Psoas muscle (tissue), 7 donors: ENCODE measurements at regions not wholly inside any gene's neighbourhood (a gene's known extent, or its start where the extent isn't known, plus 50 kb on each side); places are given as distances from the start of the nearest gene placed in this dataset.

Source experiments
- ATAC-seq, 4 donors: fragments of 200-7000 bp; cut with Tn5 transposase; one replicate each; pipeline ENCODE4 v1.9.1; 2020; ENCODE audit warnings: moderate library complexity in 3 of 4, mild to moderate bottlenecking in 2 of 4
- DNase-seq, 2 donors: peaks; one replicate each; pipeline ENCODE4 v3.0.0-alpha.2; 2020
- H3K27ac ChIP-seq: fragments of 200-600 bp; one replicate; pipeline ENCODE4 v1.8.0; 2022
- H3K27me3 ChIP-seq, 3 donors: fragments of 200-600 bp in 1 of 3; one replicate each; pipeline versions ENCODE4 v1.6.1 to v1.8.0; 2013 to 2022; ENCODE audit warnings: low read length in 2 of 3, mild to moderate bottlenecking in 2 of 3, moderate library complexity in 1 of 3; ENCODE audit not compliant: insufficient read depth in 3 of 3
- H3K36me3 ChIP-seq, 2 donors: fragments of 200-600 bp in 1 of 2; one replicate each; pipeline versions ENCODE4 v1.6.1 to v1.8.0; 2013 to 2022; ENCODE audit warnings: low read depth in 1 of 2, mild to moderate bottlenecking in 1 of 2, moderate library complexity in 1 of 2; ENCODE audit not compliant: insufficient read depth in 1 of 2
- H3K4me1 ChIP-seq: fragments of 200-600 bp; one replicate; pipeline ENCODE4 v1.8.0; 2022
- H3K4me3 ChIP-seq: fragments of 200-600 bp; one replicate; pipeline ENCODE4 v1.8.0; 2022; ENCODE audit warnings: mild to moderate bottlenecking
- H3K9me3 ChIP-seq: fragments of 200-600 bp; one replicate; pipeline ENCODE4 v1.8.0; 2022
- WGBS, 3 donors: extraction: QIAGEN DNeasy Blood & Tissue Kit; methylation state at CpG; one replicate each; pipeline versions ENCODE4 v1.1.6 to v1.1.7; 2013; 5-methylcytosine and 5-hydroxymethylcytosine counted together
- intact Hi-C, 2 donors: fragments of 100-400 bp; cut with DNase I; formaldehyde crosslinking; loops; one replicate each; pipeline versions ENCODE4 v1.11.0 to v1.14.2; 2022
- TF ChIP-seq, protein P1 (sequence below): fragments of 200-600 bp; IDR thresholded peaks from one replicate; pipeline ENCODE4 v1.8.0; 2022; ENCODE audit warnings: antibody characterized with exemption
- donor health status: healthy with polysubstance abuse.
- donor health status: DM: no; HTN: no; CAD: no; lungs with moderate emphysema.
- donor health status: Bipolar disorder and iron deficiency.
- donor health status: healthy.
- donor health status: DM: yes; HTN: yes; CAD: no.
- donor health status: DM: no; HTN: no; CAD: no.
- donor health status: DM: yes; HTN: yes; CAD: no.

DNA sequence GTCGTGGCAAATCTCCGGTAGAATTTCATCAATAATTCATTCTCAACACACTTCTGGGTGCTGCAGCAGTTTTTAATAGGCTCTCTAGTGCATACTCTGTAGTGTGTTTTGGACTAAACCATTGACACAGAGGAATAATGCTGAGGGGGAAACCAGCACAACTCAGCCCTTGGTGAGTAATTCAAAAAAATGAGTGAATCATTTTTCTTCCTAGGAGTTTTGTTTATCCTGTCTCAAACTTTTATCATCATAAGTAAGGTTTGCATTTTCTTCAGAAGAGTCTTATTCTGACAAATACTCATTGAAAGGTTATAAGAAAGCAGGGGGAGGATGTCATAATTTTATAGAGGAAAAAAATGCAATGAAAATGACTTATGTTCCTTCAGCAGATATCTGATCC, 2542.7 kb downstream of the PCDH7 start:
- intact Hi-C loops, result no loop called here
- ATAC-seq (no peak), DNase-seq (no peak)
- no peak overlapping the region for H3K4me3 ChIP-seq
- no peaks in the 10 kb centered on the region for H3K9me3 ChIP-seq
- WGBS, 3 donors, result 46 to 52% (median 50%) methylated on average over 2 of the region's 2 CpGs
- no peaks in the 10 kb centered on the region for H3K27me3 ChIP-seq
- TF ChIP-seq, protein P1, sequence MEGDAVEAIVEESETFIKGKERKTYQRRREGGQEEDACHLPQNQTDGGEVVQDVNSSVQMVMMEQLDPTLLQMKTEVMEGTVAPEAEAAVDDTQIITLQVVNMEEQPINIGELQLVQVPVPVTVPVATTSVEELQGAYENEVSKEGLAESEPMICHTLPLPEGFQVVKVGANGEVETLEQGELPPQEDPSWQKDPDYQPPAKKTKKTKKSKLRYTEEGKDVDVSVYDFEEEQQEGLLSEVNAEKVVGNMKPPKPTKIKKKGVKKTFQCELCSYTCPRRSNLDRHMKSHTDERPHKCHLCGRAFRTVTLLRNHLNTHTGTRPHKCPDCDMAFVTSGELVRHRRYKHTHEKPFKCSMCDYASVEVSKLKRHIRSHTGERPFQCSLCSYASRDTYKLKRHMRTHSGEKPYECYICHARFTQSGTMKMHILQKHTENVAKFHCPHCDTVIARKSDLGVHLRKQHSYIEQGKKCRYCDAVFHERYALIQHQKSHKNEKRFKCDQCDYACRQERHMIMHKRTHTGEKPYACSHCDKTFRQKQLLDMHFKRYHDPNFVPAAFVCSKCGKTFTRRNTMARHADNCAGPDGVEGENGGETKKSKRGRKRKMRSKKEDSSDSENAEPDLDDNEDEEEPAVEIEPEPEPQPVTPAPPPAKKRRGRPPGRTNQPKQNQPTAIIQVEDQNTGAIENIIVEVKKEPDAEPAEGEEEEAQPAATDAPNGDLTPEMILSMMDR, result no peak
- H3K27ac ChIP-seq, result no peak overlapping the region
- H3K36me3 ChIP-seq, result no peaks in the 10 kb centered on the region
- H3K4me1 ChIP-seq, result no peaks in the 10 kb centered on the region

DNA sequence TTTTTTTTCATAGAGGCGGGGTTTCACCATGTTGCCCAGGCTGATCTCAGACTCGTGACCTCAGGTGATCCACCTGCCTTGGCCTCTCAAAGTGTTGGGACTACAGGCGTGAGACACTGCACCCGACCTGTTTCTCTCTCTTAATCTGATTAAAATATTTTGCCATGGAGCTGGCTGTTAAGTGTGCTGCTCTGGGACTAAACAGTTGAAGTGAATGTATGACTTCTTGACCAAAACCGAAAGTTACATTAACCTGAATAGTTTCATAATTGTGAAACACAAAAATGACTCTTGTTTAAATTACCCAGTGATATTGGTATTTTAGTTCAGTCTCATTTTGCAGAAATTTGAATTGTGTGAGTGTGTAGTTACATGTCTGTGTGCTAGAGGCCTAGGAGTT, 2548.6 kb downstream of the PCDH7 start:
- Histone ChIP-seq H3K27ac (no peak overlapping the region), H3K36me3 (no peaks in the 10 kb centered on the region), H3K4me3 (no peak overlapping the region), H3K9me3 (no peaks in the 10 kb centered on the region), H3K27me3 (no peaks in the 10 kb centered on the region), H3K4me1 (no peaks in the 10 kb centered on the region)
- TF ChIP-seq, protein P1, result no peak
- intact Hi-C loops, result no loop called here
- ATAC-seq (no peak), DNase-seq (no peak)
- 73 to 88% (median 79%) methylated on average over 5 of the region's 5 CpGs for WGBS, 3 donors

DNA sequence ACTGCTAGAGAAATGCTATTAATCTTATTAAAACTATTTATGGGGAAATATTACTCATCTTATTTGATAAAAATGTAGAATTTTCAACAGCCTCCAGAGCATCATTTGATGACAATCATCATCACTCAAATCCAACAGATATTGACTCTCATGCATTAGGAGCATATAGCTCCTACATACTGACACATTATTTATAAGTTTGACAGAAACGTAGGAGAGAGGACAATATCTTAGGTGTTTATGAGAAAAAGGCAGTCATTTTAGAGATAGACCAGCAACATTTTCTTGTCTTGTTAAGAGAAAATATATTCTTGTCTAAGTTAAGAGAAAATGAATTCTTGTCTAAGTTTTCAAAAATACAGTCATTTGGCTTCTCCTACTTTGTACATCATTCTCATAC, 2550.2 kb downstream of the PCDH7 start:
- TF ChIP-seq, protein P1, result no peak
- DNase-seq, result no peak
- no peak for ATAC-seq
- no peaks in the 10 kb centered on the region for H3K27me3 ChIP-seq
- no peak overlapping the region for H3K4me3 ChIP-seq
- no peaks in the 10 kb centered on the region for H3K9me3 ChIP-seq
- WGBS, 3 donors, result 74 to 90% (median 74%) methylated on average over 1 of the region's 1 CpG
- intact Hi-C loops, result no loop called here
- H3K4me1 ChIP-seq, result no peaks in the 10 kb centered on the region
- H3K36me3 ChIP-seq, result no peaks in the 10 kb centered on the region
- no peak overlapping the region for H3K27ac ChIP-seq

DNA sequence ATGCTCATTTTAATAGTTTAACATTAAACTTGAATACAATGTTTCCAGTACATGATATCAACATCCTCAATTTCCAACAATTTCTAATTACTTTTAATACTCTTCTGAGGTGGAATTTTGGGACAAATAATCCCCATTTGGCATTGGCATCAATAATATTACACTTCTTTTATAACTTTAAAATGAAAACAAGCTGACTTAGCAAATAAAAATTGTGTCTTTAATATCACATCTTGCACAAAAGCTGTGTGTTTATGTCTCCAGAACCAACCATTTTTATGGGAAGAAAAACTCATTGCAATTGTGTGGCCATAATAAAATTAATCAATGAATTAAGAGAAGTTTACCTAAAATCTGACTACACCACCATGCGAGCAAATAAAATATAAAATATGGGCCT, 2552.6 kb downstream of the PCDH7 start:
- Histone ChIP-seq H3K4me3 (no peak overlapping the region), H3K4me1 (no peaks in the 10 kb centered on the region), H3K27me3 (no peaks in the 10 kb centered on the region), H3K9me3 (no peaks in the 10 kb centered on the region), H3K36me3 (no peaks in the 10 kb centered on the region), H3K27ac (no peak overlapping the region)
- TF ChIP-seq, protein P1, result no peak
- DNase-seq (no peak), ATAC-seq (no peak)
- intact Hi-C loops, result no loop called here
- WGBS, 3 donors, result 88 to 96% (median 93%) methylated on average over 1 of the region's 1 CpG

DNA sequence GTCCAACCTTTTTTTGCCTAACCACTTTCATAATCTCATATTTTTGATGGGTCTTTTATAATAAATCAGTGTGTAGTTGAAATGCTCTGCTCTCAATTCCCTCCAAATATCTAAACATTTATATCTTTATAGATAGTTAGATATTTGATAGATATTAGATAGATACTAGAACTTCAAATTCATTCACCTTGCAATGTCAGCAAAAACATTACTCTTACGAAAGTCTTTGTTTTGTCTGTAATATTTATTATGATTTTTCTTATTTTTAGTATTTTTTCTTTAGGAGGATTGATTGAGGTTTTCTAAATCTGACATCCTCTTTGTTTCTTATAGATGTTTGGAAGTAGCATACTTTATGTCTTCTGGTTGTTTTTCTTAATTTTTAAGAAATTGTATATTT, 2563.6 kb downstream of the PCDH7 start:
- H3K27me3 ChIP-seq, result no peaks in the 10 kb centered on the region
- ATAC-seq (no peak), DNase-seq (no peak)
- no peaks in the 10 kb centered on the region for H3K4me1 ChIP-seq
- no peak overlapping the region for H3K27ac ChIP-seq
- H3K36me3 ChIP-seq, result no peaks in the 10 kb centered on the region
- TF ChIP-seq, protein P1, result no peak
- WGBS, 3 donors, result 82 to 88% (median 82%) methylated on average over 1 of the region's 1 CpG
- H3K9me3 ChIP-seq, result no peaks in the 10 kb centered on the region
- no peak overlapping the region for H3K4me3 ChIP-seq
- intact Hi-C loops, result no loop called here
